NCI-H146 treated with DMSO at 0.1 percent for 48 hours (cell line): ENCODE measurements at regions not wholly inside any gene's neighbourhood (a gene's known extent, or its start where the extent isn't known, plus 50 kb on each side); places are given as distances from the start of the nearest gene placed in this dataset.
"Not testable (repeated sequence)": the region's sequence is repeated elsewhere in the genome, so short reads cannot be mapped to it uniquely, and the experiment has no call there.

Experiments
- DNase-seq: peaks from one replicate; lab custom pipeline; 2025; ENCODE audit not compliant: unreplicated experiment; lab: John Stamatoyannopoulos, UW

DNA sequence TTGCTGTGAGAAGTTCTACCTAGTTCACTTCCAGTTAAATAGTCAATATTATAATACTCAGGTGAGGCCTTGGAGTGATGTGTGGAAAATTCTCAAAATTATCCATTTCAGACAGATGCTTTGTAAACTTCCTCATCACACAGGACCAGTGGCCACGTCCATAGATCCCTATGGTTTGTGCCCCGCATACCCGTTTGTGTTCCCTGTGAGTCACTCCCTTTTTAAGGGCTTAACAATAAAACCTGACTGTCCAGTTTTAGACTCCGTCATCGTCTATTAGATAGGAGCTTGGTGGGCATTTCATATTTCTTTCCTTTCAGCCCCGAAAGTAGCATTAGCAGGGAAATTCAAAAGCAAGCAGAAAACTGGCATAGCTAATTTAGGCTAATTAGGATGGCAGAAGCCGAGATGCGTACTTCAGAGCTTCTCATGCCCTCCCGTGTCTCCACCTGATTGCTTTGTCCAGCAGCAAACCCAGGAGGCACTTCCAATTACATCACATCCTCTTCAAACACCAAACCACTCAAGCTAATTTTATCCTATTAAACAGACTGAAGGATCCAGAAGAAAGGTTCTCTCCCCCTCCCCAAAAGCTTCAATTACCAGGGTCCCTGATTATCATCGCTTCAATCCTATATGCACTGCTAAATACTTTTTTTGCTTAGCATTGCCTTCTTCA, 186.6 kb upstream of the OTX2 start:
- peak; percentile 70 for DNase-seq

GRCh38 chr14:56995010-56995409, 184.7 kb upstream of the OTX2 start:
- DNase-seq: no peak

DNA sequence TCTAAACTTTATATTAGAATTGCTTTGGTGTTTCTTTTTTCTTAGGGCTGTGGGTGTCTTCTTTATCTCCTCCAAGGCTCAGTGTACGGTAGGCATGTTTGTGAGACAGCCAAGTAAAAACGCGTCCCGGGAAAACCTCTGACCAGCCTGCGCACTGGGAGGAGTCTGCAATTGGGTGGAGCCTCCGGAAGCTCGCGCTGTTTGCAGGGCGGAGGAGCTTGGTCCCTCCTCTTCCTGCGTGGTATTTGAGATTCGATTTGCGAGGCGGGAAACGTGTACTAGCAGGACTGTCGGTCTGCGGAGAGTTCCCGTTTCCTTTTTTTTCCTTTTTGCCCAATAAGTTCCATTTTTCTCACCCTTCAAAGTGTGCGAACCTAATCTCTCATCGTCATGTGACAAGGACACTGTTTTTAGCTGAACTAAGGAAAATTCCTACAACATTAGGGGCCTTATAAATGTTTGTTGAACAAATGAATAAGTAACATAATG, 182.1 kb upstream of the OTX2 start:
- DNase-seq: no peak

GRCh38 chr14:56990991-56991627, 180.8 kb upstream of the OTX2 start:
- not testable (repeated sequence) for DNase-seq

DNA sequence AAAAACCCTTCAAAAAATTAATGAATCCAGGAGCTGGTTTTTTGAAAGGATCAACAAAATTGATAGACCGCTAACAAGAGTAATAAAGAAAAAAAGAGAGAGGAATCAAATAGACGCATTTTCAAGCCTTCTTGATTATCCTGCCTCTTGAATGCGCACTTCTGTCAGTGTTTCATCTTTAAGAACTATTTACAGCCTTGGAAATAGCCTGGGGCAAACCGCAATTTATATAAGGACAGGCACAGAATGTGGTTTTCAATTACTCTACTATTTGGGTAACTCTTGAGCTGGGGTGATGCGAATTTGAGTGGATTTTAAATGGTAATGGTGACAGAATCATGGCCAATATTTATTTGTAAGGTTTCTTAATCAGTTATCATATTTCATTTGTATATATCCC, 179.1 kb upstream of the OTX2 start:
- DNase-seq: no peak

DNA sequence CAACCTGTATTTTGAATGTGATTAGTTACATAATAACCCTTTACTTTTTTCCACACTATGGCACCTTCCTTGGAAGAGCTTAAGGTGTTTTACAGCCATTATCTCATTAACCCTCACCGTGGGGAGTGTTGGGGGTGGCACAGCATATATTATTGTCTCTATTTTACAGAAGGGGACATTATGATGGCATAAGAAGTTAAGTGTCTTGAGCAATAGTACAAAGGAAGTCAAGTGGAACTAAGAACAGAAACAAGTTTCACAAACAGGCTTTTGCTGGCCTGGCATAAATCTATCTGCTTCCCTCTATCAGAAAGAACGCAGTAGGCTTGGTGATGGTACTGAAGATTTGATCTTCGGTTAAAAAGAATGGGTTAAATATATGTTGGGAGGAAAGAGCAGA, 169.7 kb upstream of the OTX2 start:
- DNase-seq: no peak

DNA sequence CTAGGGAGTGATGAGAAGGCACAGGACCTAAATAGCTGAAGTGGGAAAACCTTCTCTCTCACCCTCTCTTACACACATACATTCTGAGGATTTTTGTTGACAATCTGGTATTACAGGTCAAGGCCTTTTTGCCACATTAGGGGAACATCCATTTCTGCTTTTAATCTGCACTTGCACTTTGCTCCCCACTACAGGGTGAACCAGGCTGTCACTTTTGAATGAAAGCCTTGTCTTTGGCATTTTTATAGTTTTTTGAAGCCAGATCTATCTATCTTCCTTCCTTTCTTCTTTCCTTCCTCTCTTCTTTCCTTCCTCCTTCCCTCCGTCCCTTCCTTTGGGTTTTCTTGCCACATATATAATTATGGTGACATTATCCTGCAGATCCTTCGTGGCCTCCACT, 165.9 kb upstream of the OTX2 start:
- no peak for DNase-seq

DNA sequence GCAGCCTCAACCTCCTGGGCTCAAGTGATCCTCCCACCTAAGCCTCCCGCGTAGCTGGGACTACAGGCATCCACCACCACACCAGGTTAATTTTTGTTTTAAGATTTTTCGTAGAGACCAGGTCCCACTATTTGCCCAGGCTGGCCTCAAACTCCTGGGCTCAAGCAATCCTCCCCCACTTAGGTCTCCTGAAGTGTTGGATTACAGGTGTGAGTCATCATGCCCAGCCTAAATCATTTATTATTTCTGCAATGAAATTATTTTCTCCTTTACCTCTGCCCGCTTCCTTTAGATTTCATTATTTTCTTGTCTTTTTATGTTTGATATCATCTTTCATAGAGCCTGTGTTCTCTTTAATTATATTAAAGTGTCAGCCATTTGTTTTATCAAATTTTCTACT, 165.2 kb upstream of the OTX2 start:
- DNase-seq: no peak

GRCh38 chr14:56972948-56973347, 162.7 kb upstream of the OTX2 start:
- no peak for DNase-seq

GRCh38 chr14:56964895-56965294, 154.6 kb upstream of the OTX2 start:
- no peak for DNase-seq

- DNase-seq: no peak
These were observed 153.1 kb upstream of the OTX2 start for GRCh38 chr14:56963381-56963780.

- DNase-seq: no peak
These were observed 152.3 kb upstream of the OTX2 start for GRCh38 chr14:56962444-56963080.

- DNase-seq: no peak
These were observed 149.6 kb upstream of the OTX2 start for GRCh38 chr14:56959869-56960268.

DNA sequence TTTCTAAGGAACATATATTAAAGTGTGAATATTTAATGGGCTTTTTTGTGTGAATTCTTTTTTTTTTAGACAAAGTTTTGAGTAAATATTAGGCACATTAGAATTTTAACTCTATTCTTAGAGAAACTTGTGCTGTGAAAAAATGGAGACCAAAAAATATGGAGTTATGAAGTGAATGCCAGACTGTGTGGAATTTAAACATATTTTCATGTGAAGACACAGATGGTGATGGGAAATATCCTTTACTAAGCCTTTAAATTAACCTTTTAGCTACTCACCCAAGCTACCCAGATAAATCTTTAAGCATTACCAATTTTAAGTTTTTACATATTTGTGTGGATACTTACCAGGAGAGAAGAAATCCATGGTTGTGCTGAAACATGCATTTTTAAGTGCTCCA, 148.8 kb upstream of the OTX2 start:
- no peak for DNase-seq

GRCh38 chr14:56956182-56956581, 145.9 kb upstream of the OTX2 start:
- DNase-seq: no peak

DNA sequence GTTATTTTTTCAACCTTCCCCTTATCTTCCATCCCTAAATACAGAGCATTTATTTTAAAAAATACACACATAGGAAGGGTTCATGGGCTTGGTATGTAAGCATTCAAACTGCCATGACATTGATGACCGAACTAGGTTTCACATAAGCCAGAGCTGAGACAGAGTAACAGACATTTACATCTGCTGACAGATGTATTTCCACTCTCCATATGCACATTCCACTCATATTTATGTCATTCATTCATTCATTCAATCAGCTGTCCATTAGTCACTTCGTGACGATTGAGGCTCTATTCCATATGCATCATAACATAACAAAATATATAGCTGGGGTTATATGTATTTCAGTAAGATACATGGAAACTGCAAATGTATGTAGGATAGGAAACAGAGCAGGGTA, 145.5 kb upstream of the OTX2 start:
- no peak for DNase-seq

DNA sequence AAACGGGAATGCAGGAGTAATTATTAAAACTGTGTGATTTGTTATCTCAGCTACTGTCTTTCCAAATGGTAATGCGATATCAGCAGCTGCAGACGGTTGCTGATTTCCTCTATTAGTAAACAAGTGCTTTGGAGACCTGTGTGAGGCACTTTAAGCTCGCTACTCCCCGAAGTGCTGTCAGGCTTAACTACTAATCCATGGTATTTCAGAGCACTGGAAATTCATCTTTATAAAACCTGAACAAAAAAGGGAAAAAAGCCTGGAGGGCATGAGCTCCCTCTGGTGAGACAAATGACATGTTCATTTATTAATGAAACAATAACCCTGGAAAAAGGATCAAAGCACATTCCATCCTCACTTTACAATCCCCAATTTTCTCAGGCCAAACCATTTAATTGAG, 143.6 kb upstream of the OTX2 start:
- peak; percentile 10 for DNase-seq

DNA sequence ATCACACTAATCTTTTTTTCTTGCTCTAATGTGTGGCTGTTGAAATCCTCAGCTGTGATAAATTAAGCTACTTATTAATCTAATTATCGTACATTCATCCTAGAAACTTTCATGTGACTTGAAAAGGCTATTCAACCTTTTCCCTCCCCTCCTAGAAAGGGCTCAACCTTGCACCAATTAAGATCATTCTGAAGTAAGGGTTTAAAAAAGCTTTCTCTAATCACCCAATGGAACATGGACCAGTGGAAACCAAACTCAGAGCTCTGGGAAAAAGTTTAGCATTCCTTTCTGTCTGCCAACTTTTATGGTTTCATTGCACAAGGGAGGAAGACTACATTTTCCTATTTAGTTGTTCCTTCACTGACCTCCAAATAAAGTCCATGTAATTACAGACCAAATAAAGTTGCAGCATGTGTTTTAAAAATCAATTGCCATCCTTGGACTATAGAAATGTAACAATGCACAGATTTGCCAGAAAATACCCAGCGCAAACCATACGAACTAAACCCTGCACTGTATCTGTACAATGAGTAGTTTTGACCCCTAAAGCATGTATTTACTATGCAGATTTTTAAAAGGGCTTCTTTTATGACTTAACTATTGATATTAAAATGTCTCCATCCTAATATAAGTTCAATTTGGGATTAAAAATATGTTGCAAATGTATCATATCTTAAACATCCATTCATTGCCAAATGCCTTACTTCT, 142.6 kb upstream of the OTX2 start:
- no peak for DNase-seq

- no peak for DNase-seq
These were observed 139.5 kb upstream of the OTX2 start for GRCh38 chr14:56949828-56950227.

DNA sequence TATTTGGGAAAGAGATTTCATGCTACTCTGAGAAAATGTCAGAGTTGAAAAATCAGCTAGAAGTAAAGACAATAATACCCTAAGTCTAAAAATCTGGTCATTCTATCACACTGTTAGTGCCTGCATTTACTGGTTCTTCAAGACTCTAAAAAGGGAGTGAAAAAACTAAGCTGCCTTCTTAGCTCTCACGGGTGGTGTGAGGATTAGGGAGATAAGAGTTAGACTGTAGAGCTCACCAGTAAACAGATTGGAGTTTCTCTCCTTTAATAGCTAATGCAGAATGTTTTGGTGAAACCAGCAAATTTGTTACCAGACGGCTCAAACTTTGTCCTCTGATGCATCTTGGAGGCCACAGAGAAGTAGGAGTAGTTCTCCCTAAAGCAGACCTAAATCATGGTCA, 135.0 kb upstream of the OTX2 start:
- no peak for DNase-seq

GRCh38 chr14:56944397-56944796, 134.1 kb upstream of the OTX2 start:
- DNase-seq: no peak

DNA sequence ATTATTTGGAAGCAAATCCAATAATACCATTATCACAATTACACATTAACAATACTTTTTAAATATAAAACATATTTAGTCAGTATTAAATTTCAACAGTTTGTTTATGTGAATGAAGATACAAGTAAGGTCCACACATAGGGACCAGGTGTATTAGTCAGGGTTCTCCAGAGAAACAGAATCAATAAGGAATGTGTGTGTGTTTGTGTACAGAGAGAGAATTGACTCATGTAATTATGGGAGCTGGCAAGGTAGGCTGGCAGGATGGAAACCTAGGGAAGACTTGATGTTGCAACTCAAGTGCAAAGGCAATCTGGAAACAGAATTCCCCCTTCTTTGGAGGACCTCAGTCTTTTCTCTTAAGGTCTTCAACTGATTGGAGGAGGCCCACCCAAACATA, 123.2 kb upstream of the OTX2 start:
- peak; percentile 15 for DNase-seq
